Renal pelvis (tissue), 1 donor: ENCODE measurements at regions not wholly inside any gene's neighbourhood (a gene's known extent, or its start where the extent isn't known, plus 50 kb on each side); places are given as distances from the start of the nearest gene placed in this dataset.

Experiments
- DNase-seq: peaks from one replicate; pipeline ENCODE4 v3.0.0-alpha.2; 2013

DNA sequence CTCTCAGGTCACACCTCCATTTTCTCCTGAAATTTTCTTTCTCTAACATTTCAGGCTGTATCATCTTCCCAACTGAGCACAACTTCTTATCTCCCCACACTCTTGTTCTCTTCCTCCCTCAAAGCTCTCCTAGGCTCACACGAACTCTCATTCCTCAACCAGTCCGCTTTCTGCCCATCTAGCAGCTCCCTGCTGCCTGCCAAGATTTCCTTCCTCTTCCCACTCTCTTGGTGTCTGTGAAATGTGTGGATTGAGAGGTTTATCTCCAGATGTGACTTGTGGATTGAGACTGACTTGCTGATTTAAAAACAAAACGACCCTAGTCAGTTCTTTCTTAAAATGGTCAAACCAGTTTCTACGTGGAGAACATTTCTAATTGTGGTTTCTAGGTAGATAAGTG, 106.3 kb downstream of the MTNR1B start:
- DNase-seq, result no peak

DNA sequence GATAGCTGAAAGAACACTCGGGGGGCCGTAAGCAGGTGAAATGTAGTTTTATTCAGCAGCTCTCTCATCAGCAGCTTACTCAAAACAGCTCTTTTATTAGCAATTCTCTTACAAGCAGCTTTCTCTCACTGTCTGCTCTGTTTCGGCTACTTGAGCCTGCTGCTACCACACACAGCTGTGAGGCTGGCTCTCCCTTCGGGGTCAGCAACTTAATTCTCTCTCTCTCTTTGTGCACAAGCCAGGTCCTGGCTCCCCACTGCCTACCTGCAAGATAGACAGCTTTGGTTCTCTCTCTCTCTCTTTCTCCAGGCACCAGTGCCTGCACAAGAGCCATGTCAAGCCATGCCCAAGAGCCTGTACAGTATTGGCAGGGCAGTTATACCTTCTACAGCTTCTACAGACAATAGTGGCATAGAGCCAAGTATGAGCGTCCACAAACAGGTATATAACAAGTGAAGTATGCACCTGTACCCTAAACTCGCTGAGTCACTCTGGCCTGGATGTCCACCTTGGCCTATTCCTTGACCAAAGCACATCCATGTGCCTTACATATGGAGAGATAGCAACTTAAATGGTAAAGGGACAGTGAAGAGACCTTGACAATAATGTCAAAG, 110.8 kb downstream of the MTNR1B start:
- no peak for DNase-seq

DNA sequence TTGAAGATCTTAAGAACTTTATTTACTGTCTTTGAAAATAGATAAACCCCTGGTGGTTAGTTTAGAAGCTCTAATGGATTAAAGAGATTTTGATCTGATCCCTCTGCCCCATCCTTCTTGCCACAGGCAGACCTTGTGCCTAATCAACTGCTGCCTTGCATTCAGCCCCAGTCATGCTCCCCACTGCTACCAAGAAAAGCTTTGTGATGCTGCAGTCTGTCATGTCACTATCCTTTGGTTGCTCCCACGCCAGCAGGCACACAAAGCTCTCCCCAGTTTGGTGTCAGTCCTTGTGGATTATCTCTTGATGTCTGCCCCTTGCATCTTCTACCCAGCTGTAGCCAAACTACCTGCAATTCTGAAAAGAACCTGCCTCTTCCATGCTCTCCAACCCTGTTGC, 112.2 kb downstream of the MTNR1B start:
- DNase-seq, result no peak

DNA sequence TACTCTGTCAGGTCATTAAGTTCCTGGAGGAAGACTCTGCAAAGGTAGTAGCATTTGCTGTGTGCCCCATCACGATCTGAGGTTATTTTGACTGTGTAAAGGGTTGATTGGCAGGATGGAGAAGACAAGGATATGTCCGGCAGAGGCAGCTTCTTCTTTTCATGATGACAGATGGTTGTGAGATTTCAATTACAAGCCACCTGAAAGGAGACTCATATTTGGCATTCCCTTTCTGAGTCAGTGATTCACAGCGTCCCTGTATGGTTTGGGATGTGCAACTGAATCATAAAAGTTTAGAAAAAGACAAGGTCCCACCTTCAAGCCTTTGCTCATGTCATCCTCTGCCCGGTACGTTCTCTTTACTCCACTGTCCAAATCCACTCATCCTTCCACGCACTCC, 113.4 kb downstream of the MTNR1B start:
- no peak for DNase-seq

DNA sequence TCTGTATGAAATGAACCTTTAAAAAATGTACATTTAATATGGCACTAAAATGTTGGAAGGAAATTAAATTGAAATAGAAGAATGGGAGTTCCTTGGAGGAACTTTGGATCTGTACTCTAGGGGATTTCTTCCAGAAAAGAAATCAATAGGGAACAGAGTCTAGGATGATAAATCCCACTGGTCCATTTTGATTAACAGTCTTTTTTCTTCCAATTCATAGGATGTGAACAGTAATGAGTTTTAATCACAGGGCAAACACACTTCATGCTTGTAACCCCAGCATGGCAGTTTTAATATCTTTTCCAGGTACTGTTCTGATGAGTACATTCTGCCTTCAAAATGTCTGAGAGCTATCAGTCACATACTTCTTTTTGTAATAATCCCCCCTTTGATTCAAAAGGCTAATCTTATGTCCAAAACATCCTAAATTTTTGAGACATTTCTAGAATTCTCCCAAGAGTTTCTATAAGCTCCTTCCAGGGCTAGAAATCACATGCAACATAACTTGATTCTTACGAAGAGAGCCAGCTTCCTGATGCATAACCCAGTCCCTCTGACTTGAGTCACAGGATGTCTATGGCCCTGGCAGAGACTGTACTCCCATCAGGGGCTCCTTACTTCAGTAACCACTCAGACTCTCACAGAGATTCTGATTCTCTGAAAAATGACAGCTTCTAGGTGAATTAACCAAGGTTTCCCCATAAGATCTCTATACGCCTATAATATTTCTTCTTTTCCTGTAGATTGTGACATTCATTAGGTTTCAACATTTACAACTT, 112.9 kb downstream of the SLC36A4 start:
- no peak for DNase-seq

GRCh38 chr11:93089474-93090102, 108.2 kb downstream of the SLC36A4 start:
- no peak for DNase-seq
